Fibroblast of skin of abdomen (primary cell): ENCODE measurements at regions not wholly inside any gene's neighbourhood (a gene's known extent, or its start where the extent isn't known, plus 50 kb on each side); places are given as distances from the start of the nearest gene placed in this dataset.
"Not testable (repeated sequence)": the region's sequence is repeated elsewhere in the genome, so short reads cannot be mapped to it uniquely, and the experiment has no call there.

Source experiments
- DNase-seq: peaks from one replicate; pipeline ENCODE4 v3.0.0-alpha.2; 2013

DNA sequence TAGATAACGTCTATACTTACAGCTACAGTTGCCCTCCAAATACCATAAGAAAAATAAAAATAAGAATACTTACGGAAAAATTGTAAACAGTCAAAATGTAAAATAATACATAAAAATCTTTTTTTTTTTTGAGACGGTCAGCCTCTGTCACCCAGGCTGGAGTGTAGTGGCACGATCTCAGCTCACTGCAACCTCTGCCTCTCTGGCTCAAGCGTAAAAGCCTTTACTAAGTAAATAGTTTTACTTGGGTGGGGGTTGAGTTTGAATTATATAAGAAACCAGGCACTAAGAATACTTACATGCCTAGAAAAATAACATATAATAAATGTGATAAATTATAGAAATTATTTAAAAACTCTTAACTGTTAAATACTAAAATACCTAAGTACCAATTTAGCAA is 1413.0 kb upstream of the PRR20A start:
- DNase-seq = no peak

DNA sequence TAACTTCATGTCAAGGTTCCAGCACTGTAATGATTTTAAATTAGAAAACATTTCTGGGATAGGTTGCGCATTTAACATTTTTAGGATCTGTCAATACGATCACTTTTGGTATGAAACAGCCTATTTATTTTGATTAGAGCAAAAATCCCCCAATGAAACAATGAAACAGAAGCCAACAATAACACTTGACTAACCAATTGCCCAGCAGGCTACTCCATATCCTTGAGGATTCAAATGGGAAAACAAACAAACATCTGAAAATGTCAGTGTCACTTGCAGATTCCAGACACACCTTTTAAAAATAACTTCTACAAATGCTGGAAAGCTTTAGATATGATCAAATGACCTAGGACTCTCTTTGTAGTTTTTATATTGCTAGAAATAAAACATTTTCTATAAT is 1412.5 kb upstream of the PRR20A start:
- DNase-seq = no peak

DNA sequence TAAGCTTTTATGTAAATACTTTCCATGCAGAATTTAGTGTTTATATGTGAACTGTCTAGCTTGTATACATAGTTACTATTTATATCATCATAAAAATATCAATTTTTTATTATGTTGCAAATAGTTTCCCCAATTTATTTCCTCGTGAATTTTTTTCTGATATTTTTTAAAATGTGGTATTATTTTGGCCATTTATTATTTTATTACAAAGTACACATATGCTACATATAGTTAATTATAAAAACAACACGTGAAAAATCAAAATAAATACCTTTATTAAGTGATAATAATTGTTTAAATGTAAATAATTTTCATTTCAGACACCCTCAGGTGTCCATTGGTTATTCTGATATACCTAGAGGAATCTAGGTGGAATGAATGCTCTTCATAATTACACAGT is 1394.9 kb upstream of the PRR20A start:
- no peak for DNase-seq

DNA sequence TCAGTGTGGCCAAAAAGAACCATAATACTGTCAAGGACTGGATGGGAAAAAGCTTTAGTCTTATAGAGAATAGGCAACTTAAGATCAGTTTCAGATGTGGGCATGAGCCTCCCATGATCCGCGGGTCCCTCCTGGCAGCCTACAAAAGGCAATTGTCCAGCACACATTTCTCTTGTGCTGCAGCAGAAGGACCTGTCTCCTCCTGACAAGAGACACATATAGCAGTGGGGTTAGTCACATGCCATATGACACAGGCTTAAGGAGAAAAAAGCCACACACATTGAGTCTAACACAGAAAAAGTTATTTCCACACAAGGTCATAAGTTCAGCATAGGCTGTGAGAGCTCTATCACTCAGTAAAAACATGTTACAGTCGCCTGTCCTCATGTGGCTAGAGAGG is 1378.7 kb upstream of the PRR20A start:
- no peak for DNase-seq

DNA sequence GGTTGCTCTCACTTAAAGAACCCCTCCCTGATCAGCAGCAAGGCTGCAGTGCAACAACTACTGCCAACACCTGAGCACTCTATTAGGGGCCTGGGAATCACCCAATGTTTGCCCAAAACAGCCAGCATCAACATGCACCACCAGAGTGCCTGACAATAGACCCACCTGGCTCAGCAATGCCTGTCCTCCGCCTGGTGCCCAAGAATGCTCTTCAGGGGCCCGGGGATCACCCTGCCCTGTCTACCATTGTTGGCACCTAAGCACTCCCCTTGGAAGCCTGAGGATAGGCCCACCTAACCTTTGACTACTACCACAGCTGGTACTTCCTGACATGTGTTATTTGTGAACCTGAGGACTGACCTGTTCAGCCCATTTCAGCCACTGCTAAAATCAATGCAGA is 1363.1 kb upstream of the PRR20A start:
- no peak for DNase-seq

DNA sequence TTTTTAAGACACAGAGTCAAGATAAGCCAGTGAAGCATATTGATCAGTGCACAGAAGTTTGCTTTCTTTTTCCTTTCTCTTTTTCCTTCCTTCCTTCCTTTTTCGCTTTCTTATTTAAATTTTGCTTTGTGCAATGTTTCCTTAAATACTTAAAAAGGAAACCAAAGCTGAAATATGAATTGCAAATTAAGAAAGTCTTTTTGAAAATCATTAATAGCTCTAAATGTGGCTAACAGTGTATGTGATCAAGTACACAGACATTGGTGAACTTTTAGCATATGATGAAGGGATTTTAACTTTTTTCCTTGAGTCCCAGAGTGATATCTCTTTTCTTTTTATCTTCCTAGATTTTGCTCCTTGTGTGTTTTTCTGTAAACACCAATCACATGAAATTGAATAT is 1356.9 kb upstream of the PRR20A start:
- no peak for DNase-seq

DNA sequence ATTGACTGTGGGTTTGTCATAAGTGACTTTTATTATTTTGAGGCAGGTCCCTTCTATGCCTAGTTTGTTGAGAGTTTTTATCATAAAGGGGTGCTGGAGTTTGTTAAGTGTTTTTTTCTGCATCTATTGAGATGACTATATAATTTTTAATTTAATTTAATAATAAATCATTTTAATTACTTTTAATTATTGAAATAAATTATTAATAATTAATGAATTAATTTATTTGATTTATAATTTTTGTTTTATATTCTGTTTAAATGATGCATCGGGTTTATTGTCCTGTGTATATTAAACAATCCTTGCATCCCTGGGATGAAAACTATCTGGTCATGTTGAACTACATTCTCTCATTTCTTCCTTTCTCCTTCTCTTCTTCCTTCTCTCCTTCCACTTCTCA is 1352.2 kb upstream of the PRR20A start:
- no peak for DNase-seq

DNA sequence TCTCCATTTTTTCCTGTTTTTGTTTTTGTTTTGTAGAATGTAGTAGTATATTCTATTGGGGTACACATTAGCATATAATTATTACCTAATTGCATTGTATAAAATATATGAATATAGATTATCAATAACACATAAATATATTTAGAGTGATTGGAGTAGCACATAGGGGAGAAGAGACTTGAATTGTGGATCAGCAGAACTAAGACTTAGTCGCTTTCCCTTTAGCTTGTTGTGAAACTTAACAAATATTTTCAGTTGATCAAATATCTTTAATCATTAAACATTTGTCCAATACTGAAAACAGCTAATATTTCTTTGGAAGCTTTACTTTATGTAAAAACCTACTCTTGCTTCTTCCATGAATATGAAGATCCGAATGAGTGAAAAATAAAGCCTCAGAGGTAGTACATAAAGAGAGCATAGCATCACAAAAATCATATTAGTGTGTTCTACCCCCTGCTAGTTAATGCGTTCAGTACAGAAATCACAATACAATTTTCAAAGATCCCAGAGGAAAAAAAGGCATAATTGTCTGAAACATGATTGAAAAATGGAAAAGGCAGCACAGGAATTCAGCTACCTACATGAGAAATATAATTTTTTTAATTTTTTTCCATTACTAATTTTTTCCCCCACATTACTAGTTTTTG is 1348.0 kb upstream of the PRR20A start:
- DNase-seq = no peak

DNA sequence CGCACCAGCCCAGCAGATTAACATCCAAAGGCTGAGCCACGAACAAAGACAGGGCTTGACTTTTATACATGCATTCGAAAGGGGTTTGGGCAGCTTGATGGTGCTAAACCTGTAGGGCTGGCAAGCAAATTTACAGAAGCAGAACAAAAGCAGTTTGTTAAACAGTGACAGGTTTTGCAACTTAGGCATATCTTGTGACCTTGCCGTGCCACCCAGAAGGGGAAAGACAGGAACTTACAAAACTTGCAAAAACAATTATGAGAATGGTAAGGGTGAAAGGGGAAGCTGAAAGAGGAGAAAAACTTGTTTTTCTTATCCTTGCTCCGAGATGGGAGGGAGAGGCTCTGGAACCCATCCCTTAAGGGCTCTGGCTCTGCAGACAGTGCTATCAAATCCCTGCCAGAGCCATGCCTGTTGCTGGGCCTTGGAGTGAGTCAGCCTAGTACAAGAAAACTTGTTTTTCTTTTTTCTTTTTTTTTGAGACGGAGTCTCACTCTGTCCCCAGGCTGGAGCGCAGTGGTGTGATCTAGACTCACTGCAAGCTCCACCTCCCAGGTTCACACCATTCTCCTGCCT is 1325.2 kb upstream of the PRR20A start:
- no peak for DNase-seq

DNA sequence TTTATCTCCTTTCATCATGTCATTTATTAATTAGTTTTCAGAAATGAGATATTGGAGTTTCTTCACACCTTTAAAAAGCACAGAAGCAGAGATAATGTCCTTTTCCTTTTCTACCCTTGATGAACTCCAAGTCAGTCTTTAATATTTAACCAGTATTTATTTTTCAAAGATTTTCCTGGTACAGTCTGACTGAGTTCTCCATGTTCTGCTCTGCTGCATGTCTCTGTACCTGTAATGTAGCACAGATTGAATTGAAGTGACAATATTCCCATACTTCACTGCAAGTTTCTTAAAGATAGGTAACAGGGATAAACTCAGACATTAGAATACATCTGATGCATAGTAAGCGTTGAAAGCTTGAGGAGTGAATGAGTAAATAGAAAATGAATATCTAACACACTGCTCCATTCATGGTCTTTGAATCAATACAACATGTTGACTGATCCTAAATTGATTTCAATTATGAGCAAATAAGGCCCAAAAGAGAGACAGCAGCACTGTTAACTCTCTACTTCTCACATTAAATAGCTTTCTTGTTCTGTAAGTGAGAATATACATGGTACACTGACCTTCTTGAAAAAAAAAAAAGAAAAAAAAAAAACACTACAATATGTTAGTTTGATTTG is 1323.6 kb upstream of the PRR20A start:
- no peak for DNase-seq

DNA sequence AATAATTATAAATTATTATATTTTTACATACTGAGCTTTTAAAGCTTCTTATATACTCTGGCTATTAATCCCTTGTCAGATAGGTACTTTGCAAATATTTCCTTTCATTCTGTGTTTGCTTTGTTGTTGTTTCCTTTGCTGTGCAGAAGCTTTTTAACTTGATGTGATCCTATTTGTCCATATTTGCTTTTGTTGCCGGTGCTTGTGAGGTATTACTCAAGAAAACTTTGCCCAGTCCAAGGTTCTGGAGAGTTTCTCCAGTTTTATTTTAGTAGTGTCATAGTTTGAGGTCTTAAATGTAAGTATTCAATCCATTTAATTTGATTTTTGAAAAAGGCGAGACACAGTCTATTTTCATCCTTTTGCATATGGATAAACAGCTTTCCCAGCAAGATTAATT is 1319.9 kb upstream of the PRR20A start:
- no peak for DNase-seq

DNA sequence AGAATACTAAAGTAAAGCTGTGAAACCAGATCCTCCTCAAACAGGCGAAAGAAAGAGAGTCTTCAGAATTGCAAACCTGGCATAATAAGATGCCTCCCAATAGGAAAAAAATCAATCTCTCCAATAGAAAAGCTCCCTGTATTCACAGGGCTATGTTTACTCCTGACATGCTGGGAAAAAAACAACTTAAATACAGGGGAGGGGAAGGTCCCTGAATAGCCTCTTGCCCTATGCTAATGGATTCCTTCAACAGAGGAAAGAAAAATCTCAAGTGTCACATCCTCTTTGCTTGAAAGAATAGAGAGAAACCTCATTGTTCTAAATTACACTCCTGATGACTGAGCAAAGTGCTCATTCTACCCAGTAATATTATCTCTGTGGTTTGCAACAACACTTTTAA is 1271.1 kb upstream of the PRR20A start:
- DNase-seq = no peak

DNA sequence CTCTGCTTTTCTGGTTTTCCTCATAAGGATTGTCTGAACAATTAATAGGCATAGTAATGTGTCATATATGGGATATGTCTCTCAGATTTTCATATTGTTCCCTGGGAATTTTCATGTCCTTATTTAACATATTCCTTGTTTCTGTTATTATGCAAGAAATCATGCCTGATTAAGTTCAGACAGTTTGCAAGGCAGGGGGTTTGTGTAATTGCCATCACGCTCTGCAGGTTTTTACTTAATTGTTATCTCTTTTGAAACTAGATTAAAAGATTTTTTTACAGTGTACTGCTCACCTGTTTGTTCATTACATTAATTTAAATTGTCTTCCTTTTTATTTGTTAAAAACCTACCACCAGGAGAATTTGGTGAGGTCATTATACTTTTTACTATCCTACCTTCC is 1253.2 kb upstream of the PRR20A start:
- DNase-seq = no peak

DNA sequence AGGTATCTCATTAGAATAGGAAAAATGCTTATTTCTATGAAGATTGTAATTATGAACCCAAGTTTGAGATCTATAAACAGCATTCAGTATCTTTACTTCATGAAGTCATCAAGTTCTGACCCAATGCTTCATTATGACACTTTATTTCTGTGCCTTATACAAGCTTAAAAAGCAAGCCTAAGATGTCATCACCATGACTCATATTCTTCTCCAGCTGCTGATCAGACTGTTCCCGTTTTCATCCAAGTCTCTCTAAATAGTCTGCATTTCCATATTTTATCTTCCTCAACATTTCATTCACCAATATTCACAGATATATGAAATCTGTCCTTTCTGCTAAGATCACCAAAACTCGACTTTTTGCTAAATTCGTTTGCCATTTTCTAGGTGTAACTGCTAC is 1247.2 kb upstream of the PRR20A start:
- DNase-seq = no peak

DNA sequence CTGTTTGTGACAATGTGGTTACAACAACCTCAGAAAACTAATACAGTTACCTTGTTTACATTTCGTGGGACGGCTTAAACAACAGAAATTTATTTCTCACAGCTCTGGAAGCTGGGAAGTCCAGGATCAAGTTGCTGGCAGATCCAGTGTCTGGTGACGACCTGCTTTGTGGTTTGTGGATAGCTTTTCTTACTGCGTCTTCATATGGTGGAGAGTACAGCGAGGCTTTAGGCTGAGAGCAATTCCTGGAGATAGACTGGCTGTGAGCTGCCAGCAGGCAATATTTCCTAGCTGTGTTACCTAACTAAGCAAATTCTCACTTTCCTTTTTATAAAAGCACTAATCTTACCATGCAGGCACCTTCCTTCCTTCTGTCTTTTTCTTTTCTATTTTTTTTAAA is 1203.5 kb upstream of the PRR20A start:
- DNase-seq = no peak

DNA sequence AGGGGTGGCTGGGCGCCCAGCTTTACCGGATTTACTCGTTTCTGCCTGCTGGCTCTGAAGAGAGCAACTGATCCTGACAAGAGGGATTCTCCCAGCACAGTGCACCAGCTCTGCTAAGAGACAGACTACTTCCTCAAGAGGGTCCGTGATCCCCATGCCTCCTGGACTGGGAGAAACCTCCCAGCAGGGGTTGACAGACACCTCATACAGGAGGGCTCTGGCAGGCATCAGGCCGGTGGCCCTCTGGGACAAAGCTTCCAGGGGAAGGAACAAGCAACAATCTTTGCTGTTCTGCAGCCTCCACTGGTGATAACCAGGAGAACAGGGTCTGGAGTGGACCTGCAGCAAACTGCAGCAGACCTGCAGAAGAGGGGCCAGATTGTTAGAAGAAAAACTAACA is 1192.5 kb upstream of the PRR20A start:
- no peak for DNase-seq

DNA sequence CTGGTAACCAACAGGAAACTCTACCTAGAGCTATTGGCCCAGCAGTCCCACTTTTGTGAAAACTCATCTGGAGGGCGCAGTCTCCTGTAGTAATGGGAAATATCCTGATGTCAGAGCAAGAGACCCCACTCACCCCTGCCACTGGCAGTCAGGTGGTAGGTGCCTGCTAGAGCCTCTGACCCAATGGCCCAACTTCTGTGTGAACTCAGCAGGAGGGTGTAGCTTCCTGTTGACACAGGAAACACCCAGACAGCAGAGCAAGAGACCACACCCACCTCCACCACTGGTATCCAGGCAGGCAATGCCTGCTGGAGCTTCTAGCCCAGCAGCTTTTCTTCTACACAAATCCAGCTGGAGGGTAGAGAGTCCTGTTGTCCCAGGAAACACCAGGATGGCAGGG is 1176.8 kb upstream of the PRR20A start:
- no peak for DNase-seq

DNA sequence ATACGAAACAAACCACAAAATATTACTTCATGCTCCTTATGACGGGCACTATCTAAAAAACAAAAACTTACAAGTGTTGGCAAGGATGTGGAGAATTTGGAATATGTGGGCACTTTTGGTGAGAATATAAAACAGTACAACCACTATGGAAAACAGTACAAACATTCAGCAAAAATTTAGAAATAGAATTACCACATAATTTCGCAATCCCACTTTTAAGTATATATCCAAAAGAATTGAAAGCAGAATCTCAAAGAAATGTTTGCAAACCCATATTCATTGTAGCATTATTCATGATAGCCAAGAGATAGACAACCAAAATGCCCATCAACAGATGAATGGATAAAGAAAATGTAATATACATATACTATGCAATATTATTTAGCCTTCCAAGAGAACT is 1173.7 kb upstream of the PRR20A start:
- no peak for DNase-seq

DNA sequence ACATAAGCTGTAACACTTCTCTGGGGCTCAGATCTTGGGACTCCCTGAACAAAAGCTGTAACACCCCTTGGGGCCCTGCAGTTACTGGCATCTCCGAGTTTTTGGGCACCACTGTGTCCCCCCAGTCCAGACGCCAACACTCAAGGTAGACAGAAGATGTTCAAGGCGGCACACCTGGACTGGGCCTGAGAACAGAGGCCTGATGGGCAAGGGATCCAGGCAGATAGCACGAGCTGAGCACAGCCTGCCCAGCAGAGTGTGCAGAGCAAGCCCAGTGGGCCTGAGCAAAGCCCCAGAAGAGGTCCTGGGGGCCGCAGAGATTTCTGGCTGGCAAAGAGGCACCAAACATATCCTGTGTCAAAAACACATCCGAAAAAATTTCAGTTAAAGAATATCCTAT is 1163.3 kb upstream of the PRR20A start:
- DNase-seq = no peak

DNA sequence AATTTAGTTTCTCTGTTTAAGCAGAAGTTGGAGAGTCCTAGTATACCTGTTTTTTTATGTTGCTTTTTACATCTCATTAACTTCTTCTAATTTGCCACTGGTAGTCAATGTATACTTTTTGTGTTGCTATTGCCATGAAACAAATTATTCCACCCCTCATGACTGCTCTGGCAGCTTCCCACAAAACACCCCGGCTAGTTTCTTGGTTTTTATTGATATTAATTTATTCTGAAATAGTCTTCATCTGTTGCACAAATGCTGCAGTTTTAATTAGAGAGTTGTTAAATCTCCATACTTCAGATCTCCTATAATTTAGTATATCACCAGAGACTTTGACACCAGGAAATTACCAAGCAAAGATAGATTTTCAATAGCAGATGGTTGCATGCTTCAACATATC is 1159.3 kb upstream of the PRR20A start:
- no peak for DNase-seq

DNA sequence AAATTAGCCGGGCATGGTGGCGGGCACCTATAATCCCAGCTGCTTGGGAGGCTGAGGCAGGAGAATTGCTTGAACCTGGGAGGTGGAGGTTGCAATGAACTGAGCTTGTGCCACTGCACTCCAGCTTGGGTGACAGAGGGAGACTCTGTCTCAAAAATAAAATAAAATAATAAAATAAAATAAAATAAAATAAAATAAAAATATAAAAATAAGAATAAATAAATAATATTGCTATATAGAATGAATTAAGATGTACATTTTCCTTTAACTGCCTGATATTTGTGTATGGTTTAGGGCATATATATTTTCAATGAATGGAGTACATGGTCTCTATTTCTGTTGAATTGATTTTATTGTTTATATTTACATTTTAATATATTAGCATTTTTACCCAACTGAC is 1156.7 kb upstream of the PRR20A start:
- DNase-seq = not testable (repeated sequence)

DNA sequence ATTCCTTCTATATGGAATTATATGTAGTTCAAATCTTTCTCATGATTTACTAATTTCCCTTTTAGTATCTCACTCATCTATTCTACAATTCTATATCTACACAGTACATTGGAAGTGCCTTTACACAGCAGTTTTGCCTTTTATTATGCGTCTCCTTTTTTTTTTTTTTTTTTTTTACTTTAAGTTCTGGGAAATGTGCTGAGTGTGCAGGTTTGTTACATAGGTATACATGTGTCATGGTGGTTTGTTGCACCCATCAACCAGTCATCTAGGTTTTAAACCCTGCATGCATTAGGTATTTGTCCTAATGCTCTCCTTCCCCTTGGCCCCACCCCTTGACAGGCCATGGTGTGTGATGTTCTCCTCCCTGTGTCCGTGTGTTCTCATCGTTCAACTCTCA is 1150.1 kb upstream of the PRR20A start:
- no peak for DNase-seq

DNA sequence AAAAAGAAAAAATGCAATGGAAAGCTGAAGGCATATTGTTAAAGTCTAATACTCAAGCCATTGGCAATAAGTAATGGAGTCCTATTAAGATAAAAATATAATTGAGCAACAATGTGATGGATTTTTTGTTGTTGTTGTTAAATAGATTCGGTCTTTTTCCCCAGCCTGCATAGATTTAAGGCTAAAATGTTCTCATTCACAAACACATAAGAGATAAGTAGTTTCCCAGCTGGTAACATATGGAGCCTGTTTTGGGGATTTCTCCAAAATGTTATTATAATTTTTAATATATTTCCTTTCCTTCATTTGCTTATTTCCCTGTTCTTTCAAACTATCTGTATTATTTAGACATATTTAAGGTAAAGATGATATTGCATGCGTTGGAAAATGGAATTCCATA is 1149.1 kb upstream of the PRR20A start:
- DNase-seq = no peak

DNA sequence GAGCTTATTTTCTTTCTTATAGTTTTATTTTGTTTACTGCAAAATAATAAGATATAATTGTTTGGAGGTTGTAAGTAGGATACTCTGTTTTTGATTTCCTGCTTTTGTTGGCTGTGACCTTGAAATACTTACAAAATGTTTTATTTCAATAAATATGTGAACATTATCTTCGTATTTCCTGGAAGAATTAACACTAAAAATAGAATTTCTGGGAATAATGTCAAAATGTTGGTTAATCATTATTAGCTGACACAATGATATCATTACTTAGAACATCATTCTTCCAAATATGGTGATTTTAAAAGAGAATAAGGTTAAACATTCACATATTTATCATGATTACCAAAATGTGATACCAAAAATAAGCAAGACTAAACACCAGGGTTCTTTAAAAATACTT is 1148.6 kb upstream of the PRR20A start:
- no peak for DNase-seq

DNA sequence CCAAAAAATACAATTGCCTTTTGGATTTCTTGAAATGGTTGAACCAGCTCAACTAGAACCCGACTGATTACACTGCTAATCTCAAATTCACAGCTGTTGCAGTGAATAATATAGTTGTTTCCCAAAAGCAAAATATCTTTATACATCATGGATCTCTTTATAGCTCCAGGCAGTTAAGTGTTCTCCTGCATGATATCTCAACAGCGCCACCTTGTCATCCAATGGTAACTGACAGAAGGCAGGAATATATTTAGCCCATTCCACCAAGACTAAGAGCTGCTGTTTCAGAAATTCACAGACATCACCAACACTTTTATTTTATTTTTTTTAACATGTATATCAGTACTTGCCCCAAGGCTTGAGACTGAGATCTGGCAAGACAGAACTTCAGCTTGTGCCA is 1141.0 kb upstream of the PRR20A start:
- DNase-seq = no peak
